ENCODE measurements at regions not wholly inside any gene's neighbourhood (a gene's known extent, or its start where the extent isn't known, plus 50 kb on each side); places are given as distances from the start of the nearest gene placed in this dataset.

DNA sequence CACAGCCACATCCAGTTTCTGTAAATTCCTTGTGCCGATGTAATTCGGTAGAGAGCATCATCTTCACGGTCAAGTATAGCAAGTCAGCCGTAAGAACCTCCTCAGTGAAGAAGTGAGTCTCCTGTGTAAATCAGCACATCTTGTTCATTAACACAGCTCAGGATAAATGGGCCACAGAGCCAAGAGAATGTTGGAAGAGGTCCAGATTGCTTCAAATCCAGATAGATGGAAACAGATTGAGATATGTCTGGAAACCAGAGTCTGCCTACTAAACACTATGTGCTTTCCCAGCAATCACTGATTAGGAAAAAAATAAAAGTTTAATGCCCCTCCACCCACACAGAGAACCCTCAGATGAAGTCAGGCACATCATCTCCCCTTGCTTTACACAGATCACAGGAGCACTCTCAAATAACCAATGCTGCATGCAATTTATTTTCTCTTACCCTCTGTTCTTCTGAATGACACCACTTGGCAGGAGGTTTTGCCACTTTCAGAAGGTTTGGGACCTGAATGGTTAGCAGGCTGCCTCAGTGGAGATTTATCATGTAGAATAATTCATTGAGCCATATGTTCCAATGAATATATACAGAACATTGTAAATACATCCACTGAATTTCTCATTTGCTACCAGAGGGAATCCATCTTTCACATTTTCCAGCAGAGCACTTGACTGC, 357.7 kb downstream of the C4orf33 start:
- no peak for DNase-seq
- no peaks in the 10 kb centered on the region for H3K27me3 Mint-ChIP-seq (ENCODE audit: low read depth)

GRCh38 chr4:129455482-129455881, 359.5 kb downstream of the C4orf33 start:
- POLR2A ChIA-PET: no interaction called here
- Mint-ChIP-seq H3K27ac (no peak overlapping the region), H3K9me3 (ENCODE audit: insufficient read depth) (no peaks in the 10 kb centered on the region), H3K4me1 (ENCODE audit: low read depth) (no peaks in the 10 kb centered on the region), H3K4me3 (no peak overlapping the region), H3K27me3 (ENCODE audit: low read depth) (no peaks in the 10 kb centered on the region), H3K36me3 (ENCODE audit: low read depth) (no peaks in the 10 kb centered on the region)
- no peak for ATAC-seq
- no peak for DNase-seq
- CTCF ChIA-PET: no interaction called here

More for the DNA sequence above, 357.7 kb downstream of the C4orf33 start:
- ATAC-seq: no peak
- CTCF ChIA-PET: no interaction called here
- H3K36me3 Mint-ChIP-seq (ENCODE audit: low read depth): no peaks in the 10 kb centered on the region
- H3K9me3 Mint-ChIP-seq (ENCODE audit: insufficient read depth): no peaks in the 10 kb centered on the region
- POLR2A ChIA-PET: no interaction called here
- H3K4me1 Mint-ChIP-seq (ENCODE audit: low read depth): no peaks in the 10 kb centered on the region
- no peak overlapping the region for H3K4me3 Mint-ChIP-seq
- H3K27ac Mint-ChIP-seq: no peak overlapping the region

- H3K9me3 Mint-ChIP-seq (ENCODE audit: insufficient read depth): no peaks in the 10 kb centered on the region
- no peaks in the 10 kb centered on the region for H3K4me1 Mint-ChIP-seq (ENCODE audit: low read depth)
- H3K27ac Mint-ChIP-seq: no peak overlapping the region
- H3K27me3 Mint-ChIP-seq (ENCODE audit: low read depth): no peaks in the 10 kb centered on the region
- DNase-seq: no peak
- no peak for ATAC-seq
- no peaks in the 10 kb centered on the region for H3K36me3 Mint-ChIP-seq (ENCODE audit: low read depth)
- ChIA-PET CTCF (no interaction called here), POLR2A (no interaction called here)
- no peak overlapping the region for H3K4me3 Mint-ChIP-seq
Observed at GRCh38 chr4:129468624-129469023, 372.7 kb downstream of the C4orf33 start.

GRCh38 chr4:129474698-129475097, 378.7 kb downstream of the C4orf33 start:
- ChIA-PET CTCF (no interaction called here), POLR2A (no interaction called here)
- Mint-ChIP-seq H3K27ac (no peak overlapping the region), H3K4me1 (ENCODE audit: low read depth) (no peaks in the 10 kb centered on the region), H3K27me3 (ENCODE audit: low read depth) (no peaks in the 10 kb centered on the region), H3K36me3 (ENCODE audit: low read depth) (no peaks in the 10 kb centered on the region), H3K4me3 (no peak overlapping the region), H3K9me3 (ENCODE audit: insufficient read depth) (no peaks in the 10 kb centered on the region)
- ATAC-seq (no peak), DNase-seq (no peak)

GRCh38 chr4:129481107-129481506, 385.2 kb downstream of the C4orf33 start:
- H3K36me3 Mint-ChIP-seq (ENCODE audit: low read depth): no peaks in the 10 kb centered on the region
- H3K27ac Mint-ChIP-seq: no peak overlapping the region
- ATAC-seq: no peak
- POLR2A ChIA-PET: no interaction called here
- H3K4me3 Mint-ChIP-seq: no peak overlapping the region
- CTCF ChIA-PET: no interaction called here
- no peak for DNase-seq
- no peaks in the 10 kb centered on the region for H3K9me3 Mint-ChIP-seq (ENCODE audit: insufficient read depth)
- H3K4me1 Mint-ChIP-seq (ENCODE audit: low read depth): no peaks in the 10 kb centered on the region
- H3K27me3 Mint-ChIP-seq (ENCODE audit: low read depth): no peaks in the 10 kb centered on the region

DNA sequence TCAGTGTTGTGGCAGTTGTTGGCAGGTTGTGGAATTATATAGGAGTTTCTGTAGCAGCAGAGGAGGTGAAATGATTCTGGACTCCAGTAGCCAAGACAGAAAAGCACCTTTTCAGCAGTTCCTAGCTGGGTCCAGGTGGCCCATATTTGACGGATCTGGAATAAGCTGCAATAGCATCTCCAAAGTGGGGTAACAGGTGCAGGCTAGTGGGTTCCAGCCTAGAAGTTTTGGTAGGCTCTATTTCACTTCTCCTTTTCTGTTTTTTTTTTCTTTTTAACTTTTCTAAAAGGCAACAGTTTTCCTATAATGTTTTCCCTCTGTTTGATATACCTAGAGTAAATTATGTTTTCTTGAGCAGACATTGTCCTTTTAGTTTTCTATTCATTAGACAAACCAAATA, 392.5 kb downstream of the C4orf33 start:
- H3K27ac Mint-ChIP-seq: no peak overlapping the region
- ATAC-seq: no peak
- CTCF ChIA-PET: no interaction called here
- no peaks in the 10 kb centered on the region for H3K9me3 Mint-ChIP-seq (ENCODE audit: insufficient read depth)
- no peaks in the 10 kb centered on the region for H3K4me1 Mint-ChIP-seq (ENCODE audit: low read depth)
- H3K36me3 Mint-ChIP-seq (ENCODE audit: low read depth): no peaks in the 10 kb centered on the region
- no peak for DNase-seq
- POLR2A ChIA-PET: no interaction called here
- no peaks in the 10 kb centered on the region for H3K27me3 Mint-ChIP-seq (ENCODE audit: low read depth)
- no peak overlapping the region for H3K4me3 Mint-ChIP-seq

DNA sequence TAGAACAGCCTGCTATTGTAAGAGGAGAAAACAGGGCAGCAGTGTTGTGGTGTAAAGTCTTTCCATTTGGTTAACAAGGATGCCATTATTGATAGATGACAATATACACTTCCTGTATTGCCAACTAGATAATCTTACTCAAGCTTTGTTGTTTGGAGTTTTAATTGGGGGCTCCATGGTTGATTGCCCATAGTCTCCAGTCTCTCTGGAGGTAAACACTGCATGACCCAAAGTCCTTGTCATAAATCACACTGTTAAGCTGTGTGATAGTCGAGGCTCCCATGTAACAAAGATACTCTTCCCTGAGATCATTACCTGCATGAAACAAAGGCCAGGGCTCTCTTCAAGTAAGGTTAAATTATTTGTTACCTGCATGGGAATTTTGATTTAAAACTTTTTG, 394.6 kb downstream of the C4orf33 start:
- DNase-seq (no peak), ATAC-seq (no peak)
- CTCF ChIA-PET: no interaction called here
- H3K36me3 Mint-ChIP-seq (ENCODE audit: low read depth): no peaks in the 10 kb centered on the region
- no peaks in the 10 kb centered on the region for H3K9me3 Mint-ChIP-seq (ENCODE audit: insufficient read depth)
- H3K4me3 Mint-ChIP-seq: no peak overlapping the region
- POLR2A ChIA-PET: no interaction called here
- no peaks in the 10 kb centered on the region for H3K4me1 Mint-ChIP-seq (ENCODE audit: low read depth)
- no peaks in the 10 kb centered on the region for H3K27me3 Mint-ChIP-seq (ENCODE audit: low read depth)
- no peak overlapping the region for H3K27ac Mint-ChIP-seq

- no peaks in the 10 kb centered on the region for H3K9me3 Mint-ChIP-seq (ENCODE audit: insufficient read depth)
- H3K27me3 Mint-ChIP-seq (ENCODE audit: low read depth): no peaks in the 10 kb centered on the region
- H3K27ac Mint-ChIP-seq: no peak overlapping the region
- ATAC-seq (no peak), DNase-seq (no peak)
- H3K4me1 Mint-ChIP-seq (ENCODE audit: low read depth): no peaks in the 10 kb centered on the region
- POLR2A ChIA-PET: no interaction called here
- H3K36me3 Mint-ChIP-seq (ENCODE audit: low read depth): no peaks in the 10 kb centered on the region
- CTCF ChIA-PET: no interaction called here
- H3K4me3 Mint-ChIP-seq: no peak overlapping the region
Observed at GRCh38 chr4:129498626-129499025, 402.7 kb downstream of the C4orf33 start.

- Mint-ChIP-seq H3K27ac (no peak overlapping the region), H3K4me3 (no peak overlapping the region), H3K36me3 (ENCODE audit: low read depth) (no peaks in the 10 kb centered on the region), H3K27me3 (ENCODE audit: low read depth) (no peaks in the 10 kb centered on the region), H3K4me1 (ENCODE audit: low read depth) (no peaks in the 10 kb centered on the region), H3K9me3 (ENCODE audit: insufficient read depth) (no peaks in the 10 kb centered on the region)
- DNase-seq (no peak), ATAC-seq (no peak)
- ChIA-PET CTCF (no interaction called here), POLR2A (no interaction called here)
Observed at GRCh38 chr4:129514852-129515251, 418.9 kb downstream of the C4orf33 start.

- ATAC-seq (no peak), DNase-seq (no peak)
- CTCF ChIA-PET: no interaction called here
- H3K36me3 Mint-ChIP-seq (ENCODE audit: low read depth): no peaks in the 10 kb centered on the region
- no peaks in the 10 kb centered on the region for H3K27me3 Mint-ChIP-seq (ENCODE audit: low read depth)
- POLR2A ChIA-PET: no interaction called here
- no peak overlapping the region for H3K4me3 Mint-ChIP-seq
- no peak overlapping the region for H3K27ac Mint-ChIP-seq
- H3K4me1 Mint-ChIP-seq (ENCODE audit: low read depth): no peaks in the 10 kb centered on the region
- H3K9me3 Mint-ChIP-seq (ENCODE audit: insufficient read depth): no peaks in the 10 kb centered on the region
Observed at GRCh38 chr4:129515356-129515755, 419.4 kb downstream of the C4orf33 start.

DNA sequence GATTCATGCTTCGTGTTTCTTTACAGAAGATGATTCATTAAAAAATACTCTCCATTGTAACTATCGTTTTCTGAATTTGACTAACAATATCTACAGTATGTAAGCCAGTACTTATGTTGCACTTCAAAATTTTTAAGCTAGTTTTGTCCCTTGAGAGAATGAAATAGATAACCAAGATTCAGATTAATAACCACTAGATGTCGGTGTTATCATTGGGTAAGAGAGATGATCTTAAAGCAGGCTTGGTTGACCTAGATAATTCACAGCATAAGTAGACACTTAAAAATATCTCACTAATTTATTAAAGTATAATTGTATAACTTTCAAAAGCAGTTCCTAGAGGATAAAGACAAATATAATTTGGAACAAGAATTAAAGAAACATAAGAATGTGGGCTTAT, 430.9 kb downstream of the C4orf33 start:
- Mint-ChIP-seq H3K27ac (no peak overlapping the region), H3K4me3 (no peak overlapping the region), H3K4me1 (ENCODE audit: low read depth) (no peaks in the 10 kb centered on the region), H3K36me3 (ENCODE audit: low read depth) (no peaks in the 10 kb centered on the region), H3K27me3 (ENCODE audit: low read depth) (no peaks in the 10 kb centered on the region), H3K9me3 (ENCODE audit: insufficient read depth) (no peaks in the 10 kb centered on the region)
- ATAC-seq (no peak), DNase-seq (no peak)
- ChIA-PET CTCF (interaction anchor here (0.6 kb wide), 1 partner anchor 114 kb away, joined by 3 read pairs; no protein-coding TSS in a partner anchor), POLR2A (no interaction called here)

DNA sequence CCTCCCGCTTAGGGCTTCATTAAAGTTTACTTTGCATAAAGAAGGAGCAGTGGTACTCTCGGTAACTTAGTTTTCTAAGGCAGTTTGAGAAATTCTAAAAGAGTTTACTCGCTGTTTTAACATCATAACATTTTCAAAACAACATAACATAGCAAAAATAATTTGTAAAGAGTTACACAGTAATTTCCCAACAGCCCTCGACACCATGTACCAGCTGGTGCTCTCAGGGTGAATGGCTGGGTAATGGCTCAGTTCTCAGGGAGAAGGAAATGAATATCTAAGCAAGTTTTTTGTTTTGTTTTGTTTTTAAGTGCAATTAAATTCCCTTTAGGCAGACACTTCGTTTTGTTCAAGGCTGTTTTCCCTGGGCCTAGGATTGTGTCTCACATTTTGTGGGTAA, 435.3 kb downstream of the C4orf33 start:
- no peaks in the 10 kb centered on the region for H3K27me3 Mint-ChIP-seq (ENCODE audit: low read depth)
- H3K4me1 Mint-ChIP-seq (ENCODE audit: low read depth): peaks cover 8% of the 10 kb centered on the region
- ChIA-PET POLR2A (no interaction called here), CTCF (no interaction called here)
- DNase-seq: no peak
- H3K9me3 Mint-ChIP-seq (ENCODE audit: insufficient read depth): no peaks in the 10 kb centered on the region
- H3K4me3 Mint-ChIP-seq: no peak overlapping the region
- H3K27ac Mint-ChIP-seq: no peak overlapping the region
- ATAC-seq: no peak
- H3K36me3 Mint-ChIP-seq (ENCODE audit: low read depth): no peaks in the 10 kb centered on the region

GRCh38 chr4:129532573-129532972, 436.6 kb downstream of the C4orf33 start:
- Mint-ChIP-seq H3K27ac (peak overlapping the region; percentile 5), H3K4me1 (ENCODE audit: low read depth) (peaks cover 8% of the 10 kb centered on the region), H3K36me3 (ENCODE audit: low read depth) (no peaks in the 10 kb centered on the region), H3K9me3 (ENCODE audit: insufficient read depth) (no peaks in the 10 kb centered on the region), H3K27me3 (ENCODE audit: low read depth) (no peaks in the 10 kb centered on the region), H3K4me3 (no peak overlapping the region)
- POLR2A ChIA-PET: no interaction called here
- CTCF ChIA-PET: no interaction called here
- ATAC-seq: no peak
- DNase-seq: peak; percentile 22
